Gastroesophageal sphincter (tissue), 4 donors: ENCODE measurements at regions not wholly inside any gene's neighbourhood (a gene's known extent, or its start where the extent isn't known, plus 50 kb on each side); places are given as distances from the start of the nearest gene placed in this dataset.

Experiments
- ATAC-seq: fragments of 150-250 bp; one replicate; pipeline ENCODE4 v1.9.1; 2016; ENCODE audit warnings: mild to moderate bottlenecking, moderate library complexity
- H3K27ac ChIP-seq, 4 donors: fragments of 200-600 bp; sonication (generic) in 3 of 4; 1 replicate in 3 of 4; 2 replicates in 1 of 4; pipeline ENCODE4 v1.5.1; 2016 to 2019
- H3K27me3 ChIP-seq: fragments of 200-600 bp; sonication (generic); one replicate; pipeline ENCODE4 v1.5.1; 2019
- H3K36me3 ChIP-seq, 2 donors: fragments of 200-600 bp; sonication (generic); one replicate each; pipeline ENCODE4 v1.5.1; 2019; ENCODE audit warnings: control low read depth in 1 of 2
- H3K4me1 ChIP-seq, 3 donors: fragments of 200-600 bp; sonication (generic); 1 replicate in 2 of 3; 2 replicates in 1 of 3; pipeline ENCODE4 v1.5.1; 2016 to 2019; ENCODE audit warnings: control low read depth in 2 of 3
- H3K4me3 ChIP-seq, 2 donors: fragments of 200-600 bp; sonication (generic); one replicate each; pipeline ENCODE4 v1.5.1; 2019; ENCODE audit warnings: mild to moderate bottlenecking in 1 of 2, moderate library complexity in 1 of 2
- H3K9me3 ChIP-seq, 3 donors: fragments of 200-600 bp; sonication (generic); one replicate each; pipeline ENCODE4 v1.5.1; 2017 to 2019; ENCODE audit warnings: control low read depth in 2 of 3
- EP300 ChIP-seq: sonication (generic); formaldehyde crosslinking; IDR thresholded peaks from one replicate; pipeline ENCODE4 v1.6.1; 2017; ENCODE audit warnings: antibody characterized with exemption, mild to moderate bottlenecking
- POLR2A ChIP-seq, 2 donors: fragments of 450-650 bp; IDR thresholded peaks; one replicate each; pipeline ENCODE4 v1.6.1; 2017; ENCODE audit warnings: antibody characterized with exemption in 2 of 2, mild to moderate bottlenecking in 2 of 2, moderate library complexity in 1 of 2
- POLR2AphosphoS5 ChIP-seq: sonication (generic); formaldehyde crosslinking; IDR thresholded peaks from one replicate; pipeline ENCODE4 v1.6.1; 2017; ENCODE audit warnings: antibody characterized with exemption
- WGBS, 2 donors: methylation state at CpG; one replicate each; pipeline ENCODE4 v1.1.5; 2018; ENCODE audit warnings: low coverage in 1 of 2; 5-methylcytosine and 5-hydroxymethylcytosine counted together
- TF ChIP-seq, protein P1 (sequence below), 4 experiments: fragments of 200-600 bp in 2 of 4; fragments of 450-650 bp in 2 of 4; sonication (generic) in 1 of 4; IDR thresholded peaks; one replicate each; pipeline ENCODE4 v1.5.1; 2017 to 2019; ENCODE audit warnings: antibody characterized with exemption in 4 of 4, mild to moderate bottlenecking in 2 of 4, moderate library complexity in 2 of 4

DNA sequence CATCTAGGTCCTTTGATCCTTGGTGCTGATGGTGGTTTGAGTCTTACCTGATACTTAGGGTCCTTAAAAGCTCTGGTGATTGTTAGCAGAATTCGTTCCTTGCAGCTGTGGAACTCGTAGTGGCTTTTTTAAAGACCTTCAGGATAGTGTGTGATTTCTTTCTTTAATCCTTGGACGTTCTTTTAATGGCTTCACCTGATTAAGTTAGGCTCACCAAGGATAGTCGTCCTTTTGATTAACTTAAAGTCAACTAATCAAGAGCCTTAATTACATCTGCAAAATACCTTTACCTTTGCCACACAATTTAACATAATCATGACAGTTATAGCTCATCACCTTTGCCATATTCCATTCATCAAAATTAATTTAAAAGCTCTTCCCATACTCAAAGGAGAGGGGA, 1807.7 kb downstream of the OLFM4 start:
- Histone ChIP-seq H3K4me1 (no peaks in the 10 kb centered on the region), H3K27me3 (no peaks in the 10 kb centered on the region), H3K27ac (no peak overlapping the region), H3K4me3 (no peak overlapping the region), H3K36me3 (no peaks in the 10 kb centered on the region), H3K9me3 (no peaks in the 10 kb centered on the region)
- TF ChIP-seq, protein P1, sequence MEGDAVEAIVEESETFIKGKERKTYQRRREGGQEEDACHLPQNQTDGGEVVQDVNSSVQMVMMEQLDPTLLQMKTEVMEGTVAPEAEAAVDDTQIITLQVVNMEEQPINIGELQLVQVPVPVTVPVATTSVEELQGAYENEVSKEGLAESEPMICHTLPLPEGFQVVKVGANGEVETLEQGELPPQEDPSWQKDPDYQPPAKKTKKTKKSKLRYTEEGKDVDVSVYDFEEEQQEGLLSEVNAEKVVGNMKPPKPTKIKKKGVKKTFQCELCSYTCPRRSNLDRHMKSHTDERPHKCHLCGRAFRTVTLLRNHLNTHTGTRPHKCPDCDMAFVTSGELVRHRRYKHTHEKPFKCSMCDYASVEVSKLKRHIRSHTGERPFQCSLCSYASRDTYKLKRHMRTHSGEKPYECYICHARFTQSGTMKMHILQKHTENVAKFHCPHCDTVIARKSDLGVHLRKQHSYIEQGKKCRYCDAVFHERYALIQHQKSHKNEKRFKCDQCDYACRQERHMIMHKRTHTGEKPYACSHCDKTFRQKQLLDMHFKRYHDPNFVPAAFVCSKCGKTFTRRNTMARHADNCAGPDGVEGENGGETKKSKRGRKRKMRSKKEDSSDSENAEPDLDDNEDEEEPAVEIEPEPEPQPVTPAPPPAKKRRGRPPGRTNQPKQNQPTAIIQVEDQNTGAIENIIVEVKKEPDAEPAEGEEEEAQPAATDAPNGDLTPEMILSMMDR (IDR thresholded peaks at IDR 0.05): no peak
- TF ChIP-seq EP300: no peak
- no peak for TF ChIP-seq POLR2A (IDR thresholded peaks at IDR 0.05)
- no peak for TF ChIP-seq POLR2AphosphoS5
- 77 to 80% methylated on average over 4 of the region's 4 CpGs for WGBS, 2 donors
- no peak for ATAC-seq

DNA sequence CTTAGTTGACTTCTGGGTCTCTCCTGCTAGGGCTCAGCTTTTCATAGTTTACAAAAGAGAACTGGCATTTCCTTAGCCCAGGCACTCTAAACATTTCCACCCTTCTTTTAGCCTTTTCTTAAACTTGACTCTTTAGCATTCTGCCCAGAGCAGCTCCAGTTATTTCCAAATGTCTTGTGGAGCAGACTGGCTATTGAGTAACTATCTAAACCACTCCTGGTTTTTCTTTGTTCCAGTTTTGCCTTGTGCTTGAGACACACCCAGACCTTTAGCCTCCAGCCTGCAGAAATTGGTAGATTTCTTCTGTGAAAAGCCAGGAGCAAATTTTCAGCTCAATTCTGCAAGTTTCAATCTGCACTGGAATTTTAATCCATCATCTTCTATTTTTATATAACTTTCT, 1813.1 kb downstream of the OLFM4 start:
- H3K4me1 ChIP-seq: no peaks in the 10 kb centered on the region
- H3K4me3 ChIP-seq: no peak overlapping the region
- H3K27me3 ChIP-seq: no peaks in the 10 kb centered on the region
- TF ChIP-seq POLR2A (IDR thresholded peaks at IDR 0.05): no peak
- TF ChIP-seq EP300: no peak
- TF ChIP-seq, protein P1 (IDR thresholded peaks at IDR 0.05): no peak
- TF ChIP-seq POLR2AphosphoS5: no peak
- H3K36me3 ChIP-seq: no peaks in the 10 kb centered on the region
- no peak overlapping the region for H3K27ac ChIP-seq
- no peaks in the 10 kb centered on the region for H3K9me3 ChIP-seq
- no peak for ATAC-seq

DNA sequence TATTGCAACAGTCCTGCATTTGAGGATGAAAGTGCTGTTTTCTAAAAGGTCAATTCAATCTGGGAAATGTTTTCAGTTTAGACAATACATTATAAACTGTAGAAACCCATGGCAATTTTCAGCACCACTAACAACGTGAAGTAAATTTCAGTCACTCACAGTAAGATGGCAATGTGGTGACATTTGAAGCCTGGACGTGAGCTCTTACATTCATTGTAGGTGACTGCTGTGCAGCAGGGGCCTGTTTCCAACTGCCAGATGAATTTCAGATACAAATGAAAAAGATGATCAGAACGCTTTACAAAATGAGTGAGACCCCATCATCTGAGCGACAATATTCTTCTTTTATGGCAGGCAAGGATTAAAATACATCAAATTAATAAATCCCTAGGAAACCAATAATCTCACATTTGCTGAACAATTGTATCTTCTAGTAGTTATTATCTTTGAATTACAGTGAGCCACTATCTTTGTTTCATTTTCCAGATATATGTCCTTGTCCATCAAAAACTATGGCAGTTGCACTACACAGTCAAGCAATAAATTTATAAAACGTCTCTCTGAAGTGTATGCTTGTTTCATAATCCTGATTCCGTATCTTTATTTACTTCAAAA, 1816.8 kb downstream of the OLFM4 start:
- Histone ChIP-seq H3K4me3 (no peak overlapping the region), H3K9me3 (no peaks in the 10 kb centered on the region), H3K36me3 (no peaks in the 10 kb centered on the region), H3K27ac (no peak overlapping the region), H3K4me1 (no peaks in the 10 kb centered on the region), H3K27me3 (no peaks in the 10 kb centered on the region)
- TF ChIP-seq EP300: no peak
- TF ChIP-seq POLR2A (IDR thresholded peaks at IDR 0.05): no peak
- no peak for TF ChIP-seq POLR2AphosphoS5
- TF ChIP-seq, protein P1 (IDR thresholded peaks at IDR 0.05): no peak
- 34 to 61% methylated on average over 6 of the region's 6 CpGs for WGBS, 2 donors
- ATAC-seq: no peak

DNA sequence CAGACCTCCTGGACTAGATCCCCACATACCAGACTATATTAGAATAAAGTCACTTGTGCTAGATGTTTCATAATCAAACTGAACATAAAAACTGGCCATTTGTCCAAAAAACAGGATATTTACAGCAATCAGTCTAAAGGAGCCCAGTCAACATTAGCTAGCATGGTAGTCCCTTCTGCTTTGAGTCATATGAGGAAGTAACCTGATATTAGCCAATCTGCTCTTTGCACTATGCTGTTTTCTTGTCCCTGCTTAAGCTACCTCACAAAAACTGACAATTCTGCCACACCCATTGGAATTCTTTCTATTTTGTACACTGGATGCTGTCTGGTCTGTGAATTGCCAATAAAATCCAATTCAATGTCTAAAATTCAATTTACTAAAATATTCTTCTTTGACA, 1824.2 kb downstream of the OLFM4 start:
- H3K4me1 ChIP-seq: no peaks in the 10 kb centered on the region
- no peak overlapping the region for H3K4me3 ChIP-seq
- H3K27ac ChIP-seq: no peak overlapping the region
- no peaks in the 10 kb centered on the region for H3K27me3 ChIP-seq
- ATAC-seq: no peak
- no peaks in the 10 kb centered on the region for H3K9me3 ChIP-seq
- no peaks in the 10 kb centered on the region for H3K36me3 ChIP-seq
- TF ChIP-seq, protein P1 (IDR thresholded peaks at IDR 0.05): no peak

DNA sequence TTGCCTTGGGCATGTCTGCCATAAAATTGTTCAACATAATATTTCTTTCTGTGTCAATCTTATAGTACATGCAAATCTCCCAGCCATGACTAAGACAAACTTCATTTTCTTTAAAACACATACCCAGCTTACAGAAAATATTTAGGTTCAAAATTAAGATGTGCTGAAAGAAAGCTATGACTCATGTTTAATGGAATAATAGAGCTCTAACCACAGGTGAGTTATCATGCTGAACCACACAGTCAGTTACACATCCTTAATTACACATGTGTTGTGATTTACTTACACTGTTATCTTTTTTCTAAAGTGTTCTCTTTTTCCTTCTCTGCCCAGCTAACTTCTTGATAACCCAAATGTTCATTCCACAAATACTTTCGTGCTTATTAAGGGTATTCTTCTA, 1831.2 kb downstream of the OLFM4 start:
- no peaks in the 10 kb centered on the region for H3K4me1 ChIP-seq
- 63% methylated on average over 1 of the region's 1 CpG for WGBS, 2 donors
- no peak for ATAC-seq
- no peaks in the 10 kb centered on the region for H3K36me3 ChIP-seq
- no peaks in the 10 kb centered on the region for H3K27me3 ChIP-seq
- no peak overlapping the region for H3K4me3 ChIP-seq
- no peak for TF ChIP-seq POLR2AphosphoS5
- TF ChIP-seq POLR2A (IDR thresholded peaks at IDR 0.05): no peak
- TF ChIP-seq EP300: no peak
- TF ChIP-seq, protein P1 (IDR thresholded peaks at IDR 0.05): no peak
- H3K9me3 ChIP-seq: no peaks in the 10 kb centered on the region
- H3K27ac ChIP-seq: no peak overlapping the region
